ENCODE measurements at regions not wholly inside any gene's neighbourhood (a gene's known extent, or its start where the extent isn't known, plus 50 kb on each side); places are given as distances from the start of the nearest gene placed in this dataset.
"Not testable (repeated sequence)": the region's sequence is repeated elsewhere in the genome, so short reads cannot be mapped to it uniquely, and the experiment has no call there.

- TF ChIP-seq POLR2A (IDR thresholded peaks at IDR 0.05; ENCODE audit: extremely low read depth, insufficient read length); CTCF (IDR thresholded peaks at IDR 0.05; ENCODE audit: low read depth, low read length): not testable (repeated sequence)
Observed at GRCh38 chr6:141046496-141046895, 1086.2 kb upstream of the GJE1 start.
